H1 (cell line): ENCODE measurements at regions not wholly inside any gene's neighbourhood (a gene's known extent, or its start where the extent isn't known, plus 50 kb on each side); places are given as distances from the start of the nearest gene placed in this dataset.

Experiments used
- CTCF ChIA-PET: fragments of 300-600 bp; sonication (Branson Sonifier 250); formaldehyde crosslinking; loops from one replicate; lab custom pipeline; 2021; ENCODE audit not compliant: partially characterized antibody; lab: Charles Lee
- POLR2A ChIA-PET: fragments of 300-600 bp; sonication (Branson Sonifier 250); formaldehyde crosslinking; loops from one replicate; lab custom pipeline; 2021; ENCODE audit warnings: inconsistent platforms; ENCODE audit not compliant: partially characterized antibody; lab: Charles Lee
- DNase-seq, 2 experiments: peaks; one replicate each; pipeline versions ENCODE4 v3.0.0 to v3.0.0-alpha.2; 2010 to 2022; ENCODE audit warnings: low spot score in 2 of 2, low read depth in 1 of 2, mixed read lengths in 1 of 2
- FAIRE-seq: peaks from 2 replicates; lab custom pipeline; 2011; peaks lifted over from hg19 to GRCh38; lab: Jason Lieb, UNC
- H2AFZ ChIP-seq: 2 replicates; pipeline ENCODE4 v1.8.1; 2012; ENCODE audit warnings: low read length, inconsistent platforms
- H2AK5ac ChIP-seq: 2 replicates; pipeline ENCODE4 v1.6.1; 2013; ENCODE audit warnings: low read depth, low read length
- H2BK120ac ChIP-seq: replicated peaks from 2 replicates; pipeline ENCODE3; 2013; ENCODE audit warnings: low read depth, low read length, inconsistent platforms
- H2BK12ac ChIP-seq: 2 replicates; pipeline ENCODE4 v1.6.1; 2013; ENCODE audit warnings: low read depth, low read length
- H2BK15ac ChIP-seq: 2 replicates; pipeline ENCODE4 v1.6.1; 2013; ENCODE audit warnings: low read length
- H2BK20ac ChIP-seq: 2 replicates; pipeline ENCODE4 v1.6.1; 2013; ENCODE audit warnings: low read length
- H2BK5ac ChIP-seq: 2 replicates; pipeline ENCODE4 v1.6.1; 2013; ENCODE audit warnings: low read depth, low read length
- H3K14ac ChIP-seq: 2 replicates; pipeline ENCODE4 v1.6.1; 2013; ENCODE audit warnings: inconsistent platforms; ENCODE audit not compliant: insufficient read length
- H3K18ac ChIP-seq: 2 replicates; pipeline ENCODE4 v1.6.1; 2013; ENCODE audit warnings: low read length; ENCODE audit errors: extremely low read depth
- H3K23ac ChIP-seq: 2 replicates; pipeline ENCODE4 v1.6.1; 2013; ENCODE audit warnings: inconsistent platforms; ENCODE audit not compliant: insufficient read length
- H3K23me2 ChIP-seq: 2 replicates; pipeline ENCODE4 v1.6.1; 2013; ENCODE audit warnings: low read depth, low read length
- H3K27ac ChIP-seq: 2 replicates; pipeline ENCODE4 v1.6.1; 2011; ENCODE audit warnings: low read depth, low read length, inconsistent platforms
- H3K27me3 ChIP-seq, 4 experiments: replicated peaks in 1 of 4; 1 replicate in 1 of 4; 2 replicates in 3 of 4; pipeline versions ENCODE4 v1.6.1 to v1.8.1; 2011 to 2013; ENCODE audit warnings: low read length in 3 of 4, mild to moderate bottlenecking in 3 of 4, inconsistent platforms in 2 of 4, mixed read lengths in 2 of 4, moderate library complexity in 1 of 4; ENCODE audit not compliant: control insufficient read depth in 3 of 4, insufficient read depth in 3 of 4; ENCODE audit errors: extremely low read depth in 1 of 4
- H3K36me3 ChIP-seq, 4 experiments: 2 replicates each; pipeline versions ENCODE4 v1.6.1 to v1.8.1; 2011 to 2013; ENCODE audit warnings: mild to moderate bottlenecking in 4 of 4, low read length in 3 of 4, moderate library complexity in 2 of 4, control low read depth in 1 of 4, inconsistent platforms in 1 of 4; ENCODE audit not compliant: insufficient read depth in 4 of 4, control insufficient read depth in 2 of 4
- H3K4ac ChIP-seq: replicated peaks from 2 replicates; pipeline ENCODE3; 2013; ENCODE audit warnings: low read length, low read depth, mixed read lengths, inconsistent platforms; ENCODE audit not compliant: insufficient read length
- H3K4me1 ChIP-seq, 4 experiments: replicated peaks in 1 of 4; 1 replicate in 1 of 4; 2 replicates in 3 of 4; pipeline versions ENCODE4 v1.6.1 to v1.8.1; 2011 to 2013; ENCODE audit warnings: low read length in 3 of 4, inconsistent platforms in 2 of 4, mixed read lengths in 1 of 4; ENCODE audit not compliant: insufficient read depth in 4 of 4, control insufficient read depth in 3 of 4
- H3K4me2 ChIP-seq, 2 experiments: 2 replicates each; pipeline versions ENCODE4 v1.6.1 to v1.8.1; 2011 to 2013; ENCODE audit warnings: low read depth in 2 of 2, low read length in 2 of 2, control low read depth in 1 of 2, inconsistent platforms in 1 of 2, mild to moderate bottlenecking in 1 of 2; ENCODE audit not compliant: insufficient read depth in 1 of 2
- H3K4me3 ChIP-seq, 4 experiments: fragments of 200-600, 300-600 bp in 1 of 4; sonication (generic), shearing (Covaris generic), sonication (Bioruptor Twin) in 1 of 4; 2 replicates each; pipeline versions ENCODE4 v1.5.1 to v1.8.1; 2011 to 2016; ENCODE audit warnings: low read length in 4 of 4, low read depth in 3 of 4, control low read depth in 2 of 4, inconsistent platforms in 2 of 4, mild to moderate bottlenecking in 2 of 4, mixed read lengths in 1 of 4, moderate library complexity in 1 of 4; ENCODE audit not compliant: insufficient read depth in 2 of 4; ENCODE audit errors: extremely low read depth in 1 of 4
- H3K56ac ChIP-seq: replicated peaks from 2 replicates; pipeline ENCODE3; 2013; ENCODE audit warnings: low read depth, mild to moderate bottlenecking, mixed read lengths, low read length, inconsistent platforms; ENCODE audit not compliant: insufficient read length
- H3K79me1 ChIP-seq: 2 replicates; pipeline ENCODE4 v1.6.1; 2013; ENCODE audit warnings: low read depth, low read length, control low read depth
- H3K79me2 ChIP-seq, 2 experiments: 2 replicates each; pipeline versions ENCODE4 v1.6.1 to v1.8.1; 2012 to 2013; ENCODE audit warnings: low read length in 2 of 2, mild to moderate bottlenecking in 2 of 2, inconsistent platforms in 1 of 2; ENCODE audit not compliant: insufficient read depth in 2 of 2, control insufficient read depth in 1 of 2
- H3K9ac ChIP-seq, 4 experiments: replicated peaks in 1 of 4; 1 replicate in 1 of 4; 2 replicates in 3 of 4; pipeline versions ENCODE4 v1.6.1 to v1.8.1; 2011 to 2013; ENCODE audit warnings: low read depth in 3 of 4, low read length in 3 of 4, control low read depth in 2 of 4, mild to moderate bottlenecking in 2 of 4, moderate library complexity in 2 of 4, inconsistent platforms in 1 of 4; ENCODE audit errors: extremely low read depth in 1 of 4
- H3K9me3 ChIP-seq, 2 experiments: 2 replicates each; pipeline versions ENCODE4 v1.6.1 to v1.8.1; 2012 to 2013; ENCODE audit warnings: mild to moderate bottlenecking in 2 of 2, moderate library complexity in 2 of 2, control low read depth in 1 of 2, inconsistent platforms in 1 of 2, low read depth in 1 of 2, low read length in 1 of 2, mixed read lengths in 1 of 2; ENCODE audit not compliant: insufficient read depth in 2 of 2
- H4K20me1 ChIP-seq, 2 experiments: replicated peaks in 1 of 2; 2 replicates each; pipeline versions ENCODE3 to v1.8.1; 2011 to 2013; ENCODE audit warnings: inconsistent platforms in 2 of 2, low read length in 2 of 2, mild to moderate bottlenecking in 1 of 2; ENCODE audit not compliant: insufficient read depth in 2 of 2, control insufficient read depth in 1 of 2
- H4K5ac ChIP-seq: 2 replicates; pipeline ENCODE4 v1.6.1; 2013; ENCODE audit warnings: low read length, low read depth, mixed read lengths, inconsistent platforms; ENCODE audit not compliant: insufficient read length
- H4K8ac ChIP-seq: 2 replicates; pipeline ENCODE4 v1.8.0; 2013; ENCODE audit warnings: mild to moderate bottlenecking, moderate library complexity, low read length, inconsistent platforms; ENCODE audit not compliant: insufficient read depth; ENCODE audit errors: extremely low read depth
- H4K91ac ChIP-seq: replicated peaks from 2 replicates; pipeline ENCODE3; 2013; ENCODE audit warnings: low read length, mixed read lengths, inconsistent platforms; ENCODE audit not compliant: insufficient read length
- CEBPB ChIP-seq: IDR thresholded peaks from 2 replicates; pipeline ENCODE4 v1.6.1; 2012; ENCODE audit warnings: low read depth, low read length
- CHD2 ChIP-seq: IDR thresholded peaks from 2 replicates; pipeline ENCODE4 v1.6.1; 2012; ENCODE audit warnings: low read length, improper control_type of control experiment
- CTCF ChIP-seq, 3 experiments: IDR thresholded peaks; 1 replicate in 2 of 3; 2 replicates in 1 of 3; pipeline versions ENCODE4 v1.5.1 to v1.6.1; 2011; ENCODE audit warnings: low read length in 3 of 3, mild to moderate bottlenecking in 3 of 3, inconsistent platforms in 2 of 3, low read depth in 1 of 3, moderate library complexity in 1 of 3; ENCODE audit not compliant: insufficient read depth in 1 of 3; ENCODE audit errors: control extremely low read depth in 1 of 3
- JUND ChIP-seq: IDR thresholded peaks from 2 replicates; pipeline ENCODE4 v1.6.1; 2011; ENCODE audit warnings: mild to moderate bottlenecking, improper control_type of control experiment, low read length
- NANOG ChIP-seq: IDR thresholded peaks from 2 replicates; pipeline ENCODE4 v1.6.1; 2011; ENCODE audit warnings: low read length, low read depth, mild to moderate bottlenecking, inconsistent platforms; ENCODE audit not compliant: insufficient read depth, poor library complexity, severe bottlenecking
- PHF8 ChIP-seq: fragments of 200-600 bp; sonication (generic); conservative IDR thresholded peaks from 2 replicates; pipeline ENCODE4 v1.7.1; 2012; ENCODE audit warnings: low read depth, mild to moderate bottlenecking, inconsistent platforms, low read length, moderate library complexity
- RFX5 ChIP-seq: IDR thresholded peaks from 2 replicates; pipeline ENCODE4 v1.6.1; 2011; ENCODE audit warnings: low read depth, low read length, improper control_type of control experiment, borderline replicate concordance
- SIRT6 ChIP-seq: IDR thresholded peaks from one replicate; pipeline ENCODE4 v1.7.1; 2012; ENCODE audit warnings: low read length, inconsistent platforms
- SP4 ChIP-seq: IDR thresholded peaks from 2 replicates; pipeline ENCODE4 v1.6.1; 2012; ENCODE audit warnings: low read length, inconsistent platforms
- SUZ12 ChIP-seq: fragments of 200-600 bp; sonication (generic); IDR thresholded peaks from 2 replicates; pipeline ENCODE4 v1.6.1; 2012; ENCODE audit warnings: mild to moderate bottlenecking, inconsistent platforms, low read length, moderate library complexity, mixed read lengths
- TCF12 ChIP-seq: IDR thresholded peaks from 2 replicates; pipeline ENCODE4 v1.6.1; 2011; ENCODE audit warnings: low read depth, mild to moderate bottlenecking, low read length
- TF ChIP-seq, protein P1 (sequence below): IDR thresholded peaks from 2 replicates; pipeline ENCODE4 v1.6.1; 2012; ENCODE audit warnings: low read length, inconsistent platforms

DNA sequence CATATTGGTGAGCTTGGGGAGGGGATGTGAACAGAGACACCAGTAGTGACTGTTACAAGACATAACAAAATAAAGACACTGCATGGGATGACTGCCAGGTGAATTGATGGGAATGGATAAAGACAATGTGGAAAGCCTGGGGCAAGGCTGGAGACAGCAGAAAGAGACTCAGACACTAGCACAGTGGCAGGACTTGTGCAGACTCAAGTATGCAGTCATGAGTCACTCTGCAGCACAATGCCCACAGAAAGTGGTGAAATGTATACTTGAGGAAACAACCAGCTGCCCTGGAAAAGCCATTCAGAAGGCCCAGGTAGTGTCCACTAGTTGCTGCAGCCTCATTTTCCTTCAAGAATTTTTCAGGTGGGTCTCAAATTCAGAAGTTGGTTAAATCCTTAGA lies 452.3 kb downstream of the MID1IP1 start:
- DNase-seq, result no peak
- no peaks in the 10 kb centered on the region for H3K36me3 ChIP-seq

More for the DNA sequence above, 452.3 kb downstream of the MID1IP1 start:
- no peaks in the 10 kb centered on the region for H3K27me3 ChIP-seq
- H2AK5ac ChIP-seq, result no peak overlapping the region
- H2BK120ac ChIP-seq, result no peak overlapping the region
- H3K23ac ChIP-seq, result no peak overlapping the region
- H4K20me1 ChIP-seq, result no peaks in the 10 kb centered on the region
- no peak for TF ChIP-seq SIRT6
- no peak for TF ChIP-seq SUZ12
- no peak for TF ChIP-seq PHF8
- TF ChIP-seq, protein P1, sequence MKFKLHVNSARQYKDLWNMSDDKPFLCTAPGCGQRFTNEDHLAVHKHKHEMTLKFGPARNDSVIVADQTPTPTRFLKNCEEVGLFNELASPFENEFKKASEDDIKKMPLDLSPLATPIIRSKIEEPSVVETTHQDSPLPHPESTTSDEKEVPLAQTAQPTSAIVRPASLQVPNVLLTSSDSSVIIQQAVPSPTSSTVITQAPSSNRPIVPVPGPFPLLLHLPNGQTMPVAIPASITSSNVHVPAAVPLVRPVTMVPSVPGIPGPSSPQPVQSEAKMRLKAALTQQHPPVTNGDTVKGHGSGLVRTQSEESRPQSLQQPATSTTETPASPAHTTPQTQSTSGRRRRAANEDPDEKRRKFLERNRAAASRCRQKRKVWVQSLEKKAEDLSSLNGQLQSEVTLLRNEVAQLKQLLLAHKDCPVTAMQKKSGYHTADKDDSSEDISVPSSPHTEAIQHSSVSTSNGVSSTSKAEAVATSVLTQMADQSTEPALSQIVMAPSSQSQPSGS, result no peak
- no peak for TF ChIP-seq CTCF (IDR thresholded peaks at IDR 0.05; ENCODE audit: control extremely low read depth in 1 of 3, insufficient read depth in 1 of 3, low read depth in 1 of 3, low read length in 3 of 3)
- no peak for TF ChIP-seq CHD2
- TF ChIP-seq JUND, result no peak
- no peak for TF ChIP-seq SP4
- TF ChIP-seq TCF12, result no peak
- TF ChIP-seq CEBPB, result no peak
- no peak for TF ChIP-seq NANOG
- no peak for TF ChIP-seq RFX5
- H2BK20ac ChIP-seq, result no peak overlapping the region
- H3K4me1 ChIP-seq, result no peaks in the 10 kb centered on the region
- no peak overlapping the region for H3K56ac ChIP-seq
- H3K9me3 ChIP-seq, result no peaks in the 10 kb centered on the region
- H3K9ac ChIP-seq, result no peak overlapping the region
- no peak overlapping the region for H2AFZ ChIP-seq
- H3K4me2 ChIP-seq, result no peak overlapping the region
- ChIA-PET POLR2A (no interaction called here), CTCF (no interaction called here)
- H2BK15ac ChIP-seq, result no peak overlapping the region
- no peak overlapping the region for H2BK5ac ChIP-seq
- FAIRE-seq, result no peak
- no peak overlapping the region for H3K27ac ChIP-seq
- no peaks in the 10 kb centered on the region for H3K79me2 ChIP-seq
- H4K5ac ChIP-seq, result no peak overlapping the region
- H4K91ac ChIP-seq, result no peak overlapping the region
- no peaks in the 10 kb centered on the region for H3K23me2 ChIP-seq
- H3K14ac ChIP-seq, result no peak overlapping the region
- no peak overlapping the region for H3K4me3 ChIP-seq
- no peak overlapping the region for H3K4ac ChIP-seq
- no peak overlapping the region for H4K8ac ChIP-seq
- H3K18ac ChIP-seq, result no peak overlapping the region
- H3K79me1 ChIP-seq, result no peaks in the 10 kb centered on the region
- H2BK12ac ChIP-seq, result no peak overlapping the region
